GM12891 (cell line): ENCODE measurements at regions not wholly inside any gene's neighbourhood (a gene's known extent, or its start where the extent isn't known, plus 50 kb on each side); places are given as distances from the start of the nearest gene placed in this dataset.

ENCODE experiments used
- POLR2A ChIP-seq: IDR thresholded peaks from 2 replicates; pipeline ENCODE4 v1.6.1; 2011; ENCODE audit warnings: low read depth, low read length, control low read depth
- POLR2AphosphoS5 ChIP-seq: IDR thresholded peaks from 2 replicates; pipeline ENCODE4 v1.6.1; 2011; ENCODE audit warnings: low read depth, low read length, control low read depth
- TAF1 ChIP-seq: IDR thresholded peaks from 2 replicates; pipeline ENCODE4 v1.6.1; 2011; ENCODE audit warnings: low read depth, low read length, control low read depth

DNA sequence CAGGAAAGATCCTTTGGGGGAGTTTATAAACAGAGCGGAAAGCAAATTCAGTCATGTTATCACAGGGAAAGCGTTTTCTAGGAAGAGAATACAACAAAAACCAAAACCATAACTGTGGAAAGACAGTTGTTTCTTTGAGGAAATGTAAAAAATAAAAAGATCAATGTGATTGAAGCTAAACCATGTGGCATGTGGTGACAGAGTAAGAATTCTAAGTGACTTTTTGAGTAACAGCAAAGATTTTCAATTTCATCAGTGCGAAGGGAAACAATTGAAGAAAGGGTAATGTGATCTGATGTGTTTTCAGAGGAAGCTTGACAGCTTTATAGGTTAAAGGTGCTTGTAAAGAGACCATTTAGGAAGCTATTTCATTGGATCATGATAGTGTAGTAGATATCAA, 575.9 kb upstream of the CHORDC1 start:
- no peak for TF ChIP-seq TAF1
- TF ChIP-seq POLR2A: no peak
- no peak for TF ChIP-seq POLR2AphosphoS5
